Keratinocyte (primary cell): ENCODE measurements at regions not wholly inside any gene's neighbourhood (a gene's known extent, or its start where the extent isn't known, plus 50 kb on each side); places are given as distances from the start of the nearest gene placed in this dataset.
"Not testable (repeated sequence)": the region's sequence is repeated elsewhere in the genome, so short reads cannot be mapped to it uniquely, and the experiment has no call there.

Experiments used
- DNase-seq: peaks from one replicate; pipeline ENCODE4 v3.0.0-alpha.2; 2011; ENCODE audit warnings: low read depth, missing footprints, low spot score
- FAIRE-seq: peaks from 2 replicates; lab custom pipeline; 2011; peaks lifted over from hg19 to GRCh38; lab: Jason Lieb, UNC
- H2AFZ ChIP-seq: 2 replicates; pipeline ENCODE4 v1.6.0; 2012; ENCODE audit warnings: low read length, control low read depth, inconsistent platforms; ENCODE audit not compliant: control insufficient read depth
- H3K27ac ChIP-seq: 2 replicates; pipeline ENCODE4 v1.5.1; 2011; ENCODE audit warnings: low read length; ENCODE audit not compliant: control insufficient read depth, insufficient read depth
- H3K27me3 ChIP-seq: 3 replicates; pipeline ENCODE4 v1.6.0; 2011; ENCODE audit warnings: low read length; ENCODE audit not compliant: control insufficient read depth, insufficient read depth; ENCODE audit errors: extremely low read depth
- H3K36me3 ChIP-seq, 2 experiments: 2 replicates in 1 of 2; 3 replicates in 1 of 2; pipeline ENCODE4 v1.5.1; 2011; ENCODE audit warnings: low read length in 2 of 2, mild to moderate bottlenecking in 1 of 2; ENCODE audit not compliant: control insufficient read depth in 2 of 2, insufficient read depth in 2 of 2; ENCODE audit errors: extremely low read depth in 1 of 2
- H3K4me1 ChIP-seq: 3 replicates; pipeline ENCODE4 v1.5.1; 2011; ENCODE audit warnings: low read length; ENCODE audit not compliant: control insufficient read depth, insufficient read depth; ENCODE audit errors: extremely low read depth
- H3K4me2 ChIP-seq: 3 replicates; pipeline ENCODE4 v1.6.0; 2011; ENCODE audit warnings: low read depth, low read length; ENCODE audit not compliant: control insufficient read depth, insufficient read depth; ENCODE audit errors: extremely low read depth
- H3K4me3 ChIP-seq, 3 experiments: fragments of 200-600 bp in 1 of 3; sonication (generic) in 1 of 3; 2 replicates in 2 of 3; 3 replicates in 1 of 3; pipeline ENCODE4 v1.5.1; 2011 to 2016; ENCODE audit warnings: low read length in 3 of 3, mild to moderate bottlenecking in 3 of 3, control low read depth in 2 of 3, inconsistent platforms in 1 of 3, low read depth in 1 of 3, mixed read lengths in 1 of 3, mixed run types in 1 of 3, moderate library complexity in 1 of 3; ENCODE audit not compliant: control insufficient read depth in 2 of 3, insufficient read depth in 2 of 3; ENCODE audit errors: extremely low read depth in 1 of 3
- H3K79me2 ChIP-seq: 2 replicates; pipeline ENCODE4 v1.6.0; 2012; ENCODE audit warnings: low read length; ENCODE audit not compliant: control insufficient read depth, insufficient read depth
- H3K9ac ChIP-seq: 3 replicates; pipeline ENCODE4 v1.6.0; 2011; ENCODE audit warnings: low read length; ENCODE audit not compliant: control insufficient read depth, insufficient read depth; ENCODE audit errors: extremely low read depth
- H3K9me1 ChIP-seq: 3 replicates; pipeline ENCODE4 v1.6.0; 2011; ENCODE audit warnings: low read length; ENCODE audit not compliant: control insufficient read depth, insufficient read depth; ENCODE audit errors: extremely low read depth
- H3K9me3 ChIP-seq: 2 replicates; pipeline ENCODE4 v1.5.1; 2012; ENCODE audit warnings: low read depth, low read length; ENCODE audit not compliant: control insufficient read depth
- H4K20me1 ChIP-seq: 3 replicates; pipeline ENCODE4 v1.6.0; 2011; ENCODE audit warnings: low read length; ENCODE audit not compliant: control insufficient read depth, insufficient read depth; ENCODE audit errors: extremely low read depth
- EZH2 ChIP-seq: IDR thresholded peaks from one replicate; pipeline ENCODE4 v1.6.1; 2012; ENCODE audit warnings: inconsistent platforms, mild to moderate bottlenecking, low read length, moderate library complexity
- dilution Hi-C: fragments of 300-500 bp; cut with MboI; formaldehyde crosslinking; loops from one replicate; pipeline ENCODE4 v1.7.0; 2020; ENCODE audit warnings: low sequenced_read_pairs; ENCODE audit not compliant: extremely low pct_ligation_motif_present
- TF ChIP-seq, protein P1 (sequence below), 3 experiments: IDR thresholded peaks in 1 of 3; conservative IDR thresholded peaks in 1 of 3; optimal IDR thresholded peaks in 1 of 3; 2 replicates in 2 of 3; 3 replicates in 1 of 3; pipeline versions ENCODE3 to v1.5.1; 2011; ENCODE audit warnings: low read length in 3 of 3, mild to moderate bottlenecking in 3 of 3, moderate library complexity in 2 of 3, control low read depth in 1 of 3, inconsistent platforms in 1 of 3; ENCODE audit not compliant: insufficient read depth in 2 of 3; ENCODE audit errors: extremely low read depth in 1 of 3

DNA sequence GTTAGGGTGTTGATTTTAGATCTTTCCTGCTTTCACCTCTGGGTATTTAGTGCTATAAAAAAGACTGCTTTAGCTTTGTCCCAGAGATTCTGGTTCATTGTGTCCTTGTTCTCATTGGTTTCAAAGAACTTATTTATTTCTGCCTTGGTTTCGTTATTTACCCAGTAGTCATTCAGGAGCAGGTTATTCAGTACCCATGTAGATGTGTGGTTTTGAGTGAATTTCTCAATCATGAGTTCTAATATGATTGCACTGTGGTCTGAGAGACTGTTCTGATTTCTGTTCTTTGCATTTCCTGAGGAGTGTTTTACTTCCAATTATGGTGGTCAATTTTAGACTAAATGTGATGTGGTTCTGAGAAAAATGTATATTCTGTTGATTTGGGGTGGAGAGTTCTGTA lies 167.1 kb upstream of the KYNU start:
- no peaks in the 10 kb centered on the region for H3K27me3 ChIP-seq
- no peak overlapping the region for H3K4me2 ChIP-seq
- no peak overlapping the region for H3K9ac ChIP-seq
- no peaks in the 10 kb centered on the region for H3K9me3 ChIP-seq
- DNase-seq (no peak), FAIRE-seq (no peak)
- H3K79me2 ChIP-seq = no peaks in the 10 kb centered on the region
- no peaks in the 10 kb centered on the region for H3K9me1 ChIP-seq
- H3K27ac ChIP-seq = no peak overlapping the region
- H3K4me1 ChIP-seq = no peaks in the 10 kb centered on the region
- H3K4me3 ChIP-seq = no peak overlapping the region
- H2AFZ ChIP-seq = no peak overlapping the region
- H4K20me1 ChIP-seq = no peaks in the 10 kb centered on the region
- dilution Hi-C loops = no loop called here
- H3K36me3 ChIP-seq = no peaks in the 10 kb centered on the region
- no peak for TF ChIP-seq EZH2
- TF ChIP-seq, protein P1, sequence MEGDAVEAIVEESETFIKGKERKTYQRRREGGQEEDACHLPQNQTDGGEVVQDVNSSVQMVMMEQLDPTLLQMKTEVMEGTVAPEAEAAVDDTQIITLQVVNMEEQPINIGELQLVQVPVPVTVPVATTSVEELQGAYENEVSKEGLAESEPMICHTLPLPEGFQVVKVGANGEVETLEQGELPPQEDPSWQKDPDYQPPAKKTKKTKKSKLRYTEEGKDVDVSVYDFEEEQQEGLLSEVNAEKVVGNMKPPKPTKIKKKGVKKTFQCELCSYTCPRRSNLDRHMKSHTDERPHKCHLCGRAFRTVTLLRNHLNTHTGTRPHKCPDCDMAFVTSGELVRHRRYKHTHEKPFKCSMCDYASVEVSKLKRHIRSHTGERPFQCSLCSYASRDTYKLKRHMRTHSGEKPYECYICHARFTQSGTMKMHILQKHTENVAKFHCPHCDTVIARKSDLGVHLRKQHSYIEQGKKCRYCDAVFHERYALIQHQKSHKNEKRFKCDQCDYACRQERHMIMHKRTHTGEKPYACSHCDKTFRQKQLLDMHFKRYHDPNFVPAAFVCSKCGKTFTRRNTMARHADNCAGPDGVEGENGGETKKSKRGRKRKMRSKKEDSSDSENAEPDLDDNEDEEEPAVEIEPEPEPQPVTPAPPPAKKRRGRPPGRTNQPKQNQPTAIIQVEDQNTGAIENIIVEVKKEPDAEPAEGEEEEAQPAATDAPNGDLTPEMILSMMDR (optimal IDR thresholded peaks at IDR 0.05 in 1 of 3, IDR thresholded peaks at IDR 0.05 in 1 of 3, conservative IDR thresholded peaks at IDR 0.05 in 1 of 3; ENCODE audit: extremely low read depth in 1 of 3, insufficient read depth in 2 of 3, low read length in 3 of 3) = no peak

DNA sequence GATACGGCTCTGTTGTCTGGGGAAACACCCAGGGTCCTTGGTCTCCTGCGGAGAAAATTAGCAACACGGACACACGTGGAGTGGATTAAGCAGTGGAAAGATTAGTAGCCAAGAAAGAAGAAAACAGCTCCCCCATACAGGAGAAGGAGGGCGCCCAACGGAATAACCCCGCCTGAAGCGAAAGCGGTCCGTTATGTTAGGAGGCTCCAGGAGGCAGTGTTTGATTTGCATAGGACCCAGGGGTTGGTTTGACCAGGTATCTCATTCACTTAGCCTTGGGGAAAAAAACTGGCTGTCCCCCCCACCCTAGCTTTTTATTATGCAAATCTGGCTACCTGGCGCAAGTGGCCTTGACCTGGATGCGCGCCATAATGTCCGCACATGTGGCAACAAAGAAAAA lies 170.1 kb upstream of the KYNU start:
- no peak overlapping the region for H3K4me3 ChIP-seq
- TF ChIP-seq, protein P1 (optimal IDR thresholded peaks at IDR 0.05 in 1 of 3, IDR thresholded peaks at IDR 0.05 in 1 of 3, conservative IDR thresholded peaks at IDR 0.05 in 1 of 3; ENCODE audit: extremely low read depth in 1 of 3, insufficient read depth in 2 of 3, low read length in 3 of 3) = no peak
- no peak for TF ChIP-seq EZH2
- no peak overlapping the region for H3K9ac ChIP-seq
- DNase-seq = no peak
- H3K9me3 ChIP-seq = no peaks in the 10 kb centered on the region
- no peaks in the 10 kb centered on the region for H4K20me1 ChIP-seq
- H3K27me3 ChIP-seq = no peaks in the 10 kb centered on the region
- no peak overlapping the region for H2AFZ ChIP-seq
- H3K79me2 ChIP-seq = no peaks in the 10 kb centered on the region
- no peaks in the 10 kb centered on the region for H3K4me1 ChIP-seq
- dilution Hi-C loops = no loop called here
- no peaks in the 10 kb centered on the region for H3K9me1 ChIP-seq
- H3K27ac ChIP-seq = no peak overlapping the region
- no peak overlapping the region for H3K4me2 ChIP-seq
- no peak for FAIRE-seq
- H3K36me3 ChIP-seq = no peaks in the 10 kb centered on the region

DNA sequence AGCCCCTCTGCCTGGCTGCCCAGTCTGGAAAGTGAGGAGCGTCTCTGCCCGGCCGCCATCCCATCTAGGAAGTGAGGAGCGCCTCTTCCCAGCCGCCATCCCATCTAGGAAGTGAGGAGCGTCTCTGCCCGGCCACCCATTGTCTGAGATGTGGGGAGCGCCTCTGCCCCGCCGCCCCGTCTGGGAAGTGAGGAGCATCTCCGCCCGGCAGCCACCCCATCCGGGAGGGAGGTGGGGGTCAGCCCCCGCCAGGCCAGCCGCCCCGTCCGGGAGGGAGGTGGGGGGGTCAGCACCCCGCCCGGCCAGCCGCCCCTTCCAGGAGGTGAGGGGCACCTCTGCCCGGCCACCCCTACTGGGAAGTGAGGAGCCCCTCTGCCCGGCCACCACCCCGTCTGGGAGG lies 175.1 kb upstream of the KYNU start:
- H3K9me3 ChIP-seq, H3K4me1 ChIP-seq, H3K9me1 ChIP-seq, H3K4me2 ChIP-seq, H4K20me1 ChIP-seq, H3K27me3 ChIP-seq, H3K27ac ChIP-seq, H3K9ac ChIP-seq, H3K79me2 ChIP-seq, H3K36me3 ChIP-seq, FAIRE-seq, dilution Hi-C loops, H3K4me3 ChIP-seq, DNase-seq, H2AFZ ChIP-seq: not testable (repeated sequence)

DNA sequence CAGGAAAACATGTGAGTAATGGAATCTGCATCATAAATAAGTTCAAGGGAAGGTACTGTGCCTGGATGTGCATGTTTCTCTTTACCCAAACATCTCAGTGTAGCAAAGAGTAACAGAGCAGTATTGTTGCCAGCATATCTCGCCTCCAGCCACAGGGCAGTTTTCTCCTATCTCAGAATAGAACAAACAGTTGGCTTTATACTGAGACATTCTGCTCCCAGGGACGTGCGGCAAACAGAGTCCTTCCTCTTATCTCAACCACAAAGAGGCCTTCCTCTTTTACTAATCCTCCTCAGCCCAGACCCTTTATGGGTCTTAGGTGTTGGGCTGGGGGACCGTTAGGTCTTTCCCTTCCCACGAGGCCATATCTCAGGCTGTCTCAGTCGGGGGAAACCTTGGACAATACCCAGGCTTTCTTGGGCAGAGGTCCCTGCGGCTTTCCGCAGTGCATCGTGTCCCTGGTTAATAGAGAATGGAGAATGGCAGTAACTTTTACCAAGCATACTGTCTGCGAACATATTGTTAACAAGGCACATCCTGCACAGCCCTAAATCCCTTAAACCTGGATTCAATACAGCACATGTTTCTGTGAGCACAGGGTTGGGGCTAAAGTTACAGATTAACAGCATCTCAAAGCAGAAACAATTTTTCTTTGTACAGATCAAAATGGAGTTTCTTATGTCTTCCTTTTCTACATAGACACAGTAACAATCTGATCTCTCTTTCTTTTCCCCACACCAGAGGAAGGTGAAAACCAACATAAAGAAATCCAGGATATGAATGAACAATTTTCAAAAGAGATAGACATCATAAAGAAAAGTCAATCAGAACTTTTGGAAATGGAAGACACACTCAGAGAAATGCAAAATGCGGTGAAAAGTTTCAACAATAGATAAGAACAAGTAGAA lies 181.9 kb upstream of the KYNU start:
- H3K36me3 ChIP-seq, H3K9me3 ChIP-seq, H3K9ac ChIP-seq, H3K4me1 ChIP-seq, H2AFZ ChIP-seq, H3K27ac ChIP-seq, H3K4me3 ChIP-seq, H3K79me2 ChIP-seq, FAIRE-seq, H3K4me2 ChIP-seq, H3K27me3 ChIP-seq, dilution Hi-C loops, H3K9me1 ChIP-seq, H4K20me1 ChIP-seq, DNase-seq: not testable (repeated sequence)
